NB4 (cell line): ENCODE measurements at regions not wholly inside any gene's neighbourhood (a gene's known extent, or its start where the extent isn't known, plus 50 kb on each side); places are given as distances from the start of the nearest gene placed in this dataset.

Experiments
- DNase-seq: peaks from one replicate; pipeline ENCODE4 v3.0.0; 2010; ENCODE audit warnings: low read depth
- H3K4me3 ChIP-seq: one replicate; pipeline ENCODE4 v1.5.1; 2011; ENCODE audit warnings: mild to moderate bottlenecking, low read depth, low read length, moderate library complexity
- CTCF ChIP-seq: IDR thresholded peaks from one replicate; pipeline ENCODE4 v1.5.1; 2012; ENCODE audit warnings: low read depth, low read length
- MAX ChIP-seq: IDR thresholded peaks from 2 replicates; pipeline ENCODE4 v1.6.1; 2011; ENCODE audit warnings: low read depth, low read length
- MYC ChIP-seq: IDR thresholded peaks from 2 replicates; pipeline ENCODE4 v1.6.1; 2011; ENCODE audit warnings: low read depth, low read length
- POLR2A ChIP-seq: IDR thresholded peaks from 2 replicates; pipeline ENCODE4 v1.6.1; 2011; ENCODE audit warnings: mild to moderate bottlenecking; ENCODE audit not compliant: insufficient read length; ENCODE audit errors: extremely low read depth

GRCh38 chr16:51245658-51245995 is 94.6 kb upstream of the SALL1 start:
- DNase-seq, result no peak
- TF ChIP-seq MAX, result no peak
- TF ChIP-seq MYC, result no peak
- TF ChIP-seq CTCF, result no peak
- no peak for TF ChIP-seq POLR2A
- no peak overlapping the region for H3K4me3 ChIP-seq

GRCh38 chr16:51244887-51245657 is 94.0 kb upstream of the SALL1 start:
- DNase-seq, result no peak
- H3K4me3 ChIP-seq, result no peak overlapping the region
- TF ChIP-seq CTCF, result no peak
- TF ChIP-seq MYC, result no peak
- TF ChIP-seq POLR2A, result no peak
- no peak for TF ChIP-seq MAX

- H3K4me3 ChIP-seq, result no peak overlapping the region
- TF ChIP-seq MYC, result no peak
- no peak for TF ChIP-seq POLR2A
- no peak for TF ChIP-seq CTCF
- TF ChIP-seq MAX, result no peak
- DNase-seq, result no peak
Measured at GRCh38 chr16:51243936-51244436, 92.9 kb upstream of the SALL1 start.

- no peak for DNase-seq
- H3K4me3 ChIP-seq, result no peak overlapping the region
- TF ChIP-seq POLR2A, result no peak
- no peak for TF ChIP-seq CTCF
- no peak for TF ChIP-seq MYC
- no peak for TF ChIP-seq MAX
Measured at GRCh38 chr16:51242296-51242994, 91.4 kb upstream of the SALL1 start.

GRCh38 chr16:51239196-51239595 is 88.1 kb upstream of the SALL1 start:
- no peak for TF ChIP-seq POLR2A
- no peak for TF ChIP-seq CTCF
- TF ChIP-seq MYC, result no peak
- TF ChIP-seq MAX, result no peak

More at GRCh38 chr16:51239196-51239595, 88.1 kb upstream of the SALL1 start:
- no peak for DNase-seq
- no peak overlapping the region for H3K4me3 ChIP-seq
